HEK293T (cell line): ENCODE measurements at regions not wholly inside any gene's neighbourhood (a gene's known extent, or its start where the extent isn't known, plus 50 kb on each side); places are given as distances from the start of the nearest gene placed in this dataset.

Experiments used
- ARNT ChIP-seq: fragments of 450-650 bp; IDR thresholded peaks from 2 replicates; pipeline ENCODE4 v1.6.1; 2017; ENCODE audit warnings: mild to moderate bottlenecking
- CTBP1 ChIP-seq: fragments of 450-650 bp; IDR thresholded peaks from 2 replicates; pipeline ENCODE4 v1.6.1; 2016; ENCODE audit warnings: borderline replicate concordance
- ELF4 ChIP-seq: fragments of 450-650 bp; IDR thresholded peaks from 2 replicates; pipeline ENCODE4 v1.6.1; 2017; ENCODE audit warnings: antibody characterized with exemption
- FOXK2 ChIP-seq: fragments of 450-650 bp; IDR thresholded peaks from 2 replicates; pipeline ENCODE4 v1.6.1; 2016; ENCODE audit warnings: mild to moderate bottlenecking
- HDGF ChIP-seq: fragments of 450-650 bp; IDR thresholded peaks from 2 replicates; pipeline ENCODE4 v1.6.1; 2017; ENCODE audit warnings: antibody characterized with exemption, borderline replicate concordance
- L3MBTL2 ChIP-seq: fragments of 450-650 bp; conservative IDR thresholded peaks from 2 replicates; pipeline ENCODE4 v1.6.1; 2016; ENCODE audit warnings: mild to moderate bottlenecking
- NFRKB ChIP-seq: fragments of 450-650 bp; IDR thresholded peaks from 2 replicates; pipeline ENCODE4 v1.6.1; 2016; ENCODE audit warnings: mild to moderate bottlenecking, moderate library complexity
- PKNOX1 ChIP-seq: fragments of 450-650 bp; IDR thresholded peaks from 2 replicates; pipeline ENCODE4 v1.6.1; 2016
- SP1 ChIP-seq: fragments of 450-650 bp; IDR thresholded peaks from 2 replicates; pipeline ENCODE4 v1.6.1; 2017
- SUZ12 ChIP-seq: fragments of 450-650 bp; IDR thresholded peaks from 2 replicates; pipeline ENCODE4 v1.6.1; 2016; ENCODE audit warnings: mild to moderate bottlenecking

DNA sequence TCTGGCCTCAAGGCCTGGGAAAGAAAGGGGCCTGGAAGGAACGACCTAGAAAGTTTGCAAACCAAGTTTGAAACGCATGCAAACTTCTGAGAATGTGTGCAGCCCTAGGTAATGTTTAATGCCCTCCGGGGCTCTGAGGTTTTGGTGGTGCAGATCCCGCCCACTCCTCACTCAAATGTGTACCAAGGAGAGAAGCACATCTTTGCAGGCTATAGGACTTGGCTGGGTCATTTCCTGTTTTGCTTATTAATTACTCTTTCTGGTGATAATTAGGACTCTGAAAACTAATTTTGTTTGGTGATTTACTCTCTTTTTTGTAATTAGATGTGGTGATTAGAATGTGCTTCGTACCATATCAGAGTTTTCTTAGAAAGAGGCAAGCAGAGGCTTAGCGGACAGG, 625.9 kb upstream of the CADM1 start:
- no peak for TF ChIP-seq FOXK2
- TF ChIP-seq L3MBTL2 = no peak
- TF ChIP-seq HDGF = no peak
- TF ChIP-seq CTBP1 = no peak
- no peak for TF ChIP-seq SP1
- TF ChIP-seq ELF4 = no peak
- TF ChIP-seq NFRKB = no peak
- no peak for TF ChIP-seq ARNT
- TF ChIP-seq SUZ12 = no peak
- no peak for TF ChIP-seq PKNOX1
